ENCODE measurements at regions not wholly inside any gene's neighbourhood (a gene's known extent, or its start where the extent isn't known, plus 50 kb on each side); places are given as distances from the start of the nearest gene placed in this dataset.

GRCh38 chr9:135326141-135326540 is 153.4 kb upstream of the PPP1R26 start:
- DNase-seq: no peak

DNA sequence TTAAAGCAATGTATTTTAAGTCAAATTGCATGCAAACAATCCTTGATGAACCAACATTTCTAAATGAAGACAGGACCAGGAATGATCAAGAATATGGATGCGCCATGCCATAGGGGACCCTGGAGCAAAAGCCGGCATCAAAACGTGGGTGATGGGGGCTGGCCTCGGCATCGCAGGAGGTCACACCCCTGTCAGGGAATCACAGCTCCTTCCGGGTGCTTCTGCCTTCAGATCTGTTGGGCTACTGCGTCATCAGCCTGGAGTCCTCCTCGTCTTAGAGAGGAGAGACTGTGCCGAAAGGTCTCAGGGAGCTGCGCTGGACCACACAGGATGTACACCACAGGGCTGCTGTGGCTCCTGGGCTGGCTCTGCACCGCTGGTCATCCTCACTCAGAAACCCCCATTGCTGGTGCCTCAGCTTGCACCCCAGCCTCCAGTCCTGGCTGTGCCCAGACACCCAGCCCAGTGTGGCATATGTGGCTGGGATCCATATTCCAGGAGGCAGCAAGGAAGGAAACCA is 152.9 kb upstream of the PPP1R26 start:
- DNase-seq: no peak

- no peak for DNase-seq
These were observed 150.8 kb upstream of the PPP1R26 start for GRCh38 chr9:135328485-135329417.

DNA sequence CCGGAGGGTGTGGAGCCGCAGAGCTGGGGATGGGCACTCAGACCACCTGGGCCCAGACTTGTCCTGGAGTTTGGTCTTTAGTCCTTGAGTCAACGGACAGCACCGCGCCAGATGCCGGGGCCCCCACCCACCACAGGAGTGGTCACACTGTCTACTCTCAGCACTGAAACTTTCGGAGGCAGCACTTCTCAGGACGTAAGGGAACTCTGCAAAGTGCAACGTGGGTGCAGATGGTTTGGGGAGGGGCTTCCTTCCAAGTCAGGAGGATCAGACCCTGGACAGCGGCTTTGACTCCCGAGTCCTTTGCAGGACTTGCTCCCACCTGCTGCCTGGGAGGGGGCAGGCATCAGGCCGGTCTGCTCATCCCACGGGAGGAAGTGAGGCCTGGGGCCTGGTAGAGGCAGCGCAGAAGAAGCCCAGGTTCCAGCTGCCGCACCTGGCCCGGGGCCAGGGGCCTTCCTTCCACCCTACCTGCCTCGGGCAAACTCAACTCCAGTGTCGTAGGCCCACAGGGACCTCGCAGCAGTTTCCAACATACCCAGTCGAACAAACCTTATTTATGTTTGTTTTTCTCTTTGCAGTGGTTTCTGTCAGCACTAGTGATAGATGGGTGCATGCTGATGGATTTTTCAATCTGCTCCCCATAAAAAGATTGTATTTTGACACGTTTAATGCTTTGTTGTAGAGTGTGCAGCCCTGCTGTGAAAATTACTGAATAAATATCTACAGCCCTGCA is 149.8 kb upstream of the PPP1R26 start:
- DNase-seq: no peak

- no peak for DNase-seq
These were observed 149.3 kb upstream of the PPP1R26 start for GRCh38 chr9:135330307-135330631.

- DNase-seq: no peak
These were observed 148.6 kb upstream of the PPP1R26 start for GRCh38 chr9:135330685-135331590.

- no peak for DNase-seq
These were observed 147.1 kb upstream of the PPP1R26 start for GRCh38 chr9:135332516-135332915.

DNA sequence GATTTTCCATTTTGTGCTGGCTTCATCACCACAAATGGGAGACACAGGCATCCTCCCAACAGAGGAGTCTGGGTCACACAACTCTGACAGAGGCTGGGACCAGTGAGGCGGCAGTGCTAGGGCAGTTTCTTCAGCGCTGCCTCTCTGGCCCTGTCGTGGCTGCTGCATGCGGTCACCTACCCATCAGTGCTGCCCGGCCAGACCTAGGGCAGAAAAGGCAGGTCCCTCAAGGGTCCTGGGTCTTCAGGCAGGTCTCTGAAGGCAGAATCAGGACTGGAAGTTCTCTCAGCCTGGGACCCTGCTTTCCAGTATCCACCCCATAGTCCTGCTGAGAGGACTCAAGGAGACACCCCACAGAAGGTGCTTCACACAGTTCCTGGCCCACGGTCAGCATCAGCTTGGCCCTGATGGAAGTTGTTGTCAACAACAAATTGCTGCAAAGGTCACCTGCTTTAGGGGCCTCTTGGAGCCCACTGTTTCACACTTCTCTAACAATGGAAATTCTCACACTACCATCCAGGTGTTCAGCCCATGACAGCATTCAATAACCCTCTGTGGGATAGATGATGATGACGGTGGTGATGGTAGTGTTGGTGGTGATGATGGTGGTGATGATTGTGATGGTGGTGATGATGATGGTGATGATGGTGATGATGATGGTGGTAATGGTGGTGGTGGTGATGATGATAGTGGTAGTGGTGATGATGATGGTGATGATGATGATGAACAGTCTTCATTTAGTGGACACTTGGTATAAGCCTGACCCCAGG is 146.4 kb upstream of the PPP1R26 start:
- no peak for DNase-seq

- DNase-seq: no peak
These were observed 144.6 kb upstream of the PPP1R26 start for GRCh38 chr9:135334953-135335460.

GRCh38 chr9:135335691-135336181 is 143.8 kb upstream of the PPP1R26 start:
- no peak for DNase-seq

DNA sequence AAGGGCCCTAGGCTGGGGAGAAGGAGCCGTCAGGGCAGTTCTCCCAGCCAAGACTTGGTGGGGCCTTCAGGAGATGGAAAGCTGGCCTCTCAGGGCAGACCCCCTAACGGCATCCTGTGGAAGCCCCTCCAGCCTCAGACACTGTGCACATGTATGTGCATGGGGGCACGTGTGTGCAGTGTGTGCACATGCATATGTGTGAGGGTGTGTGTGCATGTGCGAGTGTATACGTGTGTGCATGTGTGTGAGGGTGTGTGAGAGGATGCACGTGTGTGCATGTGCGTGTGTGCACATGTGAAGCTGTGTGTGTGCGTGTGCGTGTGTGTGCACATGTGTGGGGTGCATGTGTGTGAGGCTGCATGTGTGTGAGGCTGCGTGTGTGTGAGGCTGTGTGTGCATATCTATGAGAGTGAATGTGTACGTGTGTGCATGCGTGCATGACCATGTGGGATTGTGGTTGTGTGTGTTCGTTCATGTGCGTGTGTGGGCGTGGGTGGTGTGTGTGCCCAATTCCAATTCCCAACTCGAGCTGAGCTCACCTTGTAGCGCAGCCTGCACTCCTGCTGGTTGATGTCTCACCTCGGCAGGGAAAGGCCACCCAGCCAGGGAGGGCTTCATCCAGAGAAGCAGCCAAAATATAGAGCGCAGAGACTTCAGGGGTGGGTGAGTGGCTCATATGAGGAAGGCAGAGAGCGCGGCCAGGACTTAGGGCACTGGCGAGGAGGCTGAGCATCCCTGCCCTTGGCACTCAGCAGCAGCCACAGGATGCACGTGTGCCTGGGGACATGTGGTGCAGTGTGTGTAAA is 142.7 kb upstream of the PPP1R26 start:
- no peak for DNase-seq

GRCh38 chr9:135338546-135338945 is 141.0 kb upstream of the PPP1R26 start:
- DNase-seq: no peak

DNA sequence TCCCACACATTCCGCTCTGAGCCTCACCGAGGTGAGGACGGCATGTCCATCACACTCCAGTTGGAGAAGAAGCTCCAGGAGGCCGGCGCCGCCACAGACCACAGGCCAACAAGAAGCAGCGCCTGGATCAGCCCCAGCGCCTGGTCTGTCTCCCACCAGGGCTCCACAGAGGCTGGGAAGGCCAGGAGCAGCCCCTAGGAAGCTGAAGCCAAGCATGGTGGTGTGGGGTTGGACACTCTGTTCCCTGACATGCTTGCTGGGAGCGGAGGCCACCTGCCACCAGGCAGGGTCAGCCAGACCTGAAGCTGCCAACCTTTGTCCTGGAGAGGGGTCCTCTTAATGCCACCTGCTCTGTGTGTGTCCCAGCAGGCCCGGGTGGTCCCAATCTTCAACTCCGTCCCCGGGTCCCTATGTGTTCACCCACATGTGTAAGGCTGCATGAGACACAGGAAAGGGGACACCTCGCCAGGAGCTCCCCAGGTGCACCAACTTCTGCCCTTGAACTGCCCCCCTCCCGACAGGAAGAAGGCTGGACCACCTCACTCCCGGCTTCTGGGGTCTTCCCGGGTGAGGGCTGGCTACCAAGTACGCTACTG is 140.1 kb upstream of the PPP1R26 start:
- no peak for DNase-seq

GRCh38 chr9:135340143-135340655 is 139.4 kb upstream of the PPP1R26 start:
- no peak for DNase-seq

DNA sequence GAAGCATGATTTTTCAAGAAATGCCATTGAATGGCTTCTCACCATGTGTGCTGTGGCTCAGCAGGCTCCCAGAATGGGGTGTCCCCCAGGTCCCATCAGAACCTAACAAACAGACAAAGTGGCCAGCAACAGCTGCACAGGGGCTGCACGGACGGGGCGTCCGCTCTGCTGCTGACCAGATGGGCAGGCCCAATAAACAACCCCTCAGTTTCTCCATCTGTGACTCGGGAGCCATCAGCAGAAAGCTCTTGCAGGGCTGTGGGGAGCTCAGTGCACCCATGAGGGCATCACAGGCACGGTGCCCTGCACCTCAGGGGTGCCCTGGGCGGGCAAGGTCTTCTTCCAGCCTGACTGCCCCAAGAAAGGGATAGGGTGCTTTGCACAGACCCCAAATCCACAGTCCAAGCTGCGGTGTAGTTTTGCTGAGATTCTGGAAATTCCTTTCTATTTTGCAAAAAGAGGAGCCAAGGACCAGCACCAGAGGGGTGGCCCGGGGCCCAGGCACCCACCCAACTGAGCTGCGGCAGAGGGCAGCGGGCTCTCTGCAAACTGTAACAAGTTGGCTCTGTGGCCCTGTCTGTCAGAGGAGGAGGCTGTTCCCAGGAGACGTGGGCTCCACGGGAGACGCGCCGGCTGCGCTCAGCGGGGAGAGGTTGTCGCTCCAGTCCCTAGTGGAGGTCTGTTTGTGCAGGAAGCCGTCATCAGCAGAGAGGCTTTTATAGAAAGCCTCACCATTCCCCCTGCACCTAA is 138.7 kb upstream of the PPP1R26 start:
- DNase-seq: no peak

- no peak for DNase-seq
These were observed 137.9 kb upstream of the PPP1R26 start for GRCh38 chr9:135341612-135342169.

DNA sequence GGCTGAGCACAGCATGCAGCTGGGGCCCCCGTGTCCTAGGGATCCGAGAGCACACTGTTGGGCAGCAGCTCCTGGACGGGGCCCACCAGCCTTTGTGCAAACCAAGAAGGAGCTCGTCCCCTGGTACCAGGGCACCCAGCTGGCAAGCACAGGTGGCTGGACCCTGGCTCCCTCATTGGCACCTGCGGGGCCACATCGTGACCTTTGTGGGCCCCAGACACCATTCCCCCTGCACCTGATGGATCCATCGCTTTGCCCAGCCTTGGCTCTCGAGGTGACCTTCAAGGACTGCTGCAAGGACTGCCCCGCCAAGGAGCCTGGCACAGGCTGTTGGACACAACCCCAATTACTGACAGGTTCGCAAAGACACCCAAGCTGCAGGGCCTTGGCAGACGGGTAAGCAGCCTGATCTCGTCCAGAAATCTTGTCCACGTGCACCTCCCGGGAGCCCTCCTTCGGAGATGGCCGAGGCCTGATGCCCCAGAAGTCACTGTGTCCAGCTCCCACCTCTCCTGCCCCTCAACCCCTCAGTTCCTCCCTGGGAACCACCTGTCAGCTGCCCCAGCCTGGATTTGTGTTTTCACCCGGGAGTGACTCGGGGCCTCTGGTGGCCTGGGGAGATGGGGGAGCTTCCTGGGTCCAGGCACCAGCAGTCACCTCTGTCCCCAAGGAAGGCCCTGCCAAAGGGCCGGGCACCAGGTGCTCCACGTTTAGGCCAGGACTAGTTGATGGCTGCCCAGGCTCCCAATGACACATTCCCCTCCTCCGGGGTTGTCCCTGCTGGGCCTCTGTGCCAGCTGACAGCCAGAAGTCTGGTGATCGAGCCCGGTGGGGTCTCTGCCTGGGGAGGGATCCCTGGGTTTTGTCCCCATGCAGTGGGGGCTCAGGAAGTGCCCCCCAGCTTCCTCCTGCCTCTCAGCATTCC is 137.1 kb upstream of the PPP1R26 start:
- DNase-seq: no peak

DNA sequence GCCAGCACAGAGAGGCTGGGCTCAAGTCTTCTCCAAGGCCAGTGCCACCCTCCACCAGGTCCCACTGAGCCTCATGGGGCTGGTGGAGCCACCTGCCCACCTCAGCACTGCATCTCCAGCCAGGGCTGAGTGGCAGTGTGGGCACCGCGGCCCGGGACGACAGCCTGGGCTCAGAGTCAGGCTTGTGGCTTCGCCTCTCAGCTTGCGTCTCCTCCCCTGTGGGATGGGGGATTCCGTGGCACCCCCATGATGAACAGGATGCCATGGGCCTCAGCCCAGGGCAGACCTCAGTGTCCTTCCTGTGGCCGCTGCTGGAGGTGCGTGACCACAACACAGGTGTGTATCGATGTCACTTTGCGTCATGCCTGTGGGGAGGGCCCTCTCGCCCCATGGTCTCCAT is 136.4 kb upstream of the PPP1R26 start:
- DNase-seq: no peak
